ENCODE measurements at regions not wholly inside any gene's neighbourhood (a gene's known extent, or its start where the extent isn't known, plus 50 kb on each side); places are given as distances from the start of the nearest gene placed in this dataset.

GRCh38 chr13:107587681-107588080 is 627.7 kb downstream of the LIG4 start:
- Mint-ChIP-seq H3K36me3 (no peaks in the 10 kb centered on the region), H3K27ac (no peak overlapping the region), H3K9me3 (peaks cover 10% of the 10 kb centered on the region), H3K4me3 (no peak overlapping the region), H3K4me1 (no peaks in the 10 kb centered on the region)
- no peak for DNase-seq (ENCODE audit: low spot score in 2 of 2)
- ATAC-seq: no peak

DNA sequence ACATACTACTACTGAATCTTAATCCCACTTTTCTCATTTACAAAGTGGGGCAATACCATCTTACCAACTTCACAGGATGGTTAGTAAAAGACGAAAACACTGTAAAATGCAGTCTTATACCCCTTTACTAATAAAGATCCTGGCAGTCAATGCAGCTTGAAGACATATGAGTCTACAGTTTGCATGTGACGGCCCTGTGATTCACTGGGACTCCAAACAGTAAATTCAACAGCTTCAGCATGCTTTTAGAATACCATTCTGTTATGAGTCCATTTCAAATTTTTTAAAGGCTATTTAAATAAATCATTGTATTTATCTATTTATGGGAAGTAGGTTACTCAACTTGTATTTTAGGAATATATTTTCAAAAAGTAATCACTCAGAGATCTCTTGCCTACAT is 629.1 kb downstream of the LIG4 start:
- no peaks in the 10 kb centered on the region for H3K36me3 Mint-ChIP-seq
- H3K4me3 Mint-ChIP-seq: no peak overlapping the region
- ATAC-seq: no peak
- H3K9me3 Mint-ChIP-seq: peaks cover 10% of the 10 kb centered on the region
- no peak for DNase-seq (ENCODE audit: low spot score in 2 of 2)
- H3K4me1 Mint-ChIP-seq: no peaks in the 10 kb centered on the region
- no peak overlapping the region for H3K27ac Mint-ChIP-seq

DNA sequence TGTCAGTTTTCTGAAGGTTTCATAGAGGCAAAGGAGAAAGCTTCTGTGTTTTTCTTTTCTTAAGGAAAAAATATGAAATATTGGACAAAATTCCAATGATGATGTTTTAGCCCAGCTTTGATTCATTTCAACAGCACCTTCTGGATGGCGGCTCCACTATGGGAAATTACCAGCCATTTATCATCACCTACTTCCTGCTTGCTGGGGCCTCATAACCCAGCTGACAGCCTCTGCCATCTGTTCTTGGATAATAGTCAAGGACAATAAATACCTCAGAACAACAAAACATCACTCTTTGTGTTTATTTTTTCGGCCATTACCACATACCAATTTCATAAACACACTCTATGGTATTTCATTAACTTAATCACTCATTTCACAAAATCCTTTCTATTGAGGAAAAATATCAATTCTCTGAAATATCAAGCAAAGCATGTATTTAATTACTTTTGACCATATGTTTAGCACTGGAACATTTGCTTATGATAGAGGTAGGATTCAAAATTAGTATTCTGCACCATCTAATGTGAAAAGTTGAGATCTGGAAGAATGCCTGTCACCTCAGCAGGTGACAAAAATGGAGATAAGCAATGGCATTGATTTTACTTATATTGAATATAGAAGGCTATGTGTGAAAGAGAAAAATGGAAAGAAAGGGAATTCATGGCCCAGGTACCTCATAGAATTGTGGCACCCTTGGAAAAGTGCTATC is 629.7 kb downstream of the LIG4 start:
- Mint-ChIP-seq H3K36me3 (no peaks in the 10 kb centered on the region), H3K9me3 (peaks cover 9% of the 10 kb centered on the region), H3K27ac (no peak overlapping the region), H3K4me3 (no peak overlapping the region), H3K4me1 (no peaks in the 10 kb centered on the region)
- no peak for ATAC-seq
- DNase-seq (ENCODE audit: low spot score in 2 of 2): no peak

GRCh38 chr13:107582171-107582570 is 633.2 kb downstream of the LIG4 start:
- ATAC-seq (no peak), DNase-seq (ENCODE audit: low spot score in 2 of 2) (no peak)
- Mint-ChIP-seq H3K36me3 (no peaks in the 10 kb centered on the region), H3K27ac (no peak overlapping the region), H3K9me3 (peaks cover 22% of the 10 kb centered on the region), H3K4me3 (no peak overlapping the region), H3K4me1 (no peaks in the 10 kb centered on the region)

GRCh38 chr13:107580741-107581412 is 634.5 kb downstream of the LIG4 start:
- H3K4me3 Mint-ChIP-seq: no peak overlapping the region
- peaks cover 25% of the 10 kb centered on the region for H3K9me3 Mint-ChIP-seq
- ATAC-seq (no peak), DNase-seq (ENCODE audit: low spot score in 2 of 2) (no peak)
- H3K27ac Mint-ChIP-seq: no peak overlapping the region
- no peaks in the 10 kb centered on the region for H3K36me3 Mint-ChIP-seq
- H3K4me1 Mint-ChIP-seq: no peaks in the 10 kb centered on the region

DNA sequence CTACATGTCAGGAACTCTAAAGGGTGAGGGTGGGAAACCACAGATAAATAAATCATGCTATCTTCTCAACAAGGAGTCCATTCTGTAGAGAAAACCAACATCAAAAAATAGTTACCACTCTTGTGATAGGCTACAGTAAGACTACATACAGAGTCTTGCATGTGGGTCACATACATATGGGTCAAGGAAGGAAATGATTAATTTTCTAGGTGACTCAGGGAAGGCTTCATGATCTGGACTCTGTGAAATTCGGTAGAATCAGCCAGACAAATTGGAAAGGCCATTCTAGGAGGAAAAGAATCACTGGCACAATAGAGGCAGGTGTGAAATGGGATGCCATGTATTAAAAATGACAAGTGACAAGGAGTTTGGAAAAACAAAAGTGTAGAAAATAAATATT is 638.9 kb downstream of the LIG4 start:
- no peaks in the 10 kb centered on the region for H3K4me1 Mint-ChIP-seq
- no peak for DNase-seq (ENCODE audit: low spot score in 2 of 2)
- H3K4me3 Mint-ChIP-seq: no peak overlapping the region
- no peak for ATAC-seq
- no peaks in the 10 kb centered on the region for H3K36me3 Mint-ChIP-seq
- H3K27ac Mint-ChIP-seq: no peak overlapping the region
- H3K9me3 Mint-ChIP-seq: peaks cover 31% of the 10 kb centered on the region

DNA sequence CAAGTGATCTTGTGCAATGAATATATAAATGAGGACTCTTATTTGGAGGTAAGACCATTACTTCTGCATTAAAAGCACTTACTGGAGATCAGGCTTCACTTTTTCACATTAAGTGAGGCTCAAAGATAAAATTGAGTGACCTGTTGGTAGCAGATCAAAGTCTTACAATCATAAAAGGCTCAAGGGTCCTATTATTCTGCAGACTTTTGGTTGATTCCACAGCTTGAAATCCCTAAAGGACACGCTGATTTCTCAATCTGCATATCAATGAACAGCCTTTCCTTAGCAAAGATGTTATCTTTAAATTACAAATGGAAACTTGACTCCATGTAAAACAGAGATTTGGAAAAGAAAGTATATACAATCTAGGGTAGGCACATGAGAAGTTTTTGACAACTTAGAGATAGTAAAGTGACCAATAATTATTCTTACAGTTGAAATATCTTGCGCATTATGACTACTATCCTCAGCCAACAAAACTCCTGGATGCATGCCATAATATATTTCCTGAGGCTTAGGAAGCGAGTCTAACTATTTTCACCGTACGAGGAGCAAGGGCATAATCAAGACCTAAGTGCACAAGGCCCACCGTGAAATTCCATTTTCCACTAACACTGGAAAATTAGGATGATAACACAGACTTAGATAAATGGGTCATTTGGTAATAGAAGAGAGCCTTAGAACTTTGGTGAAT is 640.7 kb downstream of the LIG4 start:
- no peak overlapping the region for H3K4me3 Mint-ChIP-seq
- no peak overlapping the region for H3K27ac Mint-ChIP-seq
- H3K9me3 Mint-ChIP-seq: peaks cover 24% of the 10 kb centered on the region
- DNase-seq (ENCODE audit: low spot score in 2 of 2) (no peak), ATAC-seq (no peak)
- no peaks in the 10 kb centered on the region for H3K4me1 Mint-ChIP-seq
- H3K36me3 Mint-ChIP-seq: no peaks in the 10 kb centered on the region

DNA sequence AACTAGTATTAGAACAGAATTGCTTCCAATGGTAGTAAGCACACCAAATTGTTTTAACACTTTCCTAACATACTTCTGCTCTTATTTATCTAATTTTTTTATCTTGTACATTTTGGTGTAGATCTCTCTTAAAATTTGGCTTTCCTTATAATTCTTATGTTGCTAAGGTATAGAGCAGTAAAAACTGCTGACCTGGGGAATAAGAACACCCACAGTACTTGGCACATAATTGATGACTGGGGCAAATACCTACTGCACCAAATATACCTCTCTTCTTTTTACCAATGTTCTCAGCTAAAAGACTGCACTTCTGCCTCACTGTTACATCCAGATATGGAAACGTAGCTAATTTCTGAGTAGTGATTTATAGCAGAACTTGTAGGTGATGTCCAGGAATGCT is 642.2 kb downstream of the LIG4 start:
- H3K9me3 Mint-ChIP-seq: peaks cover 20% of the 10 kb centered on the region
- ATAC-seq (no peak), DNase-seq (ENCODE audit: low spot score in 2 of 2) (no peak)
- H3K27ac Mint-ChIP-seq: no peak overlapping the region
- no peak overlapping the region for H3K4me3 Mint-ChIP-seq
- H3K4me1 Mint-ChIP-seq: no peaks in the 10 kb centered on the region
- H3K36me3 Mint-ChIP-seq: no peaks in the 10 kb centered on the region

DNA sequence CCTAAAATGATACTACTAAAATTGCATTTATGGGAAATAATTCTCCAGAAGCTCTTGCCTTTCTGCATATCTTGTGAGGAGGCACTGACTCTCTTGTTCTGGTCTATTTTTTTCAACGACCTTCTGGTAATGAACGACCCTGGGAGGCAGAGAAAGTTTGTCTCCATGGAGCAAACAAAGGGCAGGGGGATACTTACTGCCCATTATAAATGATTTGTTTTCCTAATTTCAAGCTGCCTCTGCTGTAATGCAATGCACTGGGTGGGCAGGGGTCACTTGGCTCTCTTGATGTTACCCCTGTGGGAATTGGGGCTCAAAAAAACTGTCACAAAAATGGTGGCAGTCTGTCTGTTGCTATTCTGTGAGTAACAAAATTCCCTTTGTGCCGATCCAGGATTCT is 643.2 kb downstream of the LIG4 start:
- Mint-ChIP-seq H3K27ac (no peak overlapping the region), H3K36me3 (no peaks in the 10 kb centered on the region), H3K4me3 (no peak overlapping the region), H3K4me1 (no peaks in the 10 kb centered on the region), H3K9me3 (peaks cover 14% of the 10 kb centered on the region)
- ATAC-seq (no peak), DNase-seq (ENCODE audit: low spot score in 2 of 2) (no peak)

GRCh38 chr13:107568181-107568580 is 647.2 kb downstream of the LIG4 start:
- H3K4me1 Mint-ChIP-seq: no peaks in the 10 kb centered on the region
- no peak overlapping the region for H3K27ac Mint-ChIP-seq
- H3K4me3 Mint-ChIP-seq: no peak overlapping the region
- no peaks in the 10 kb centered on the region for H3K36me3 Mint-ChIP-seq
- peaks cover 8% of the 10 kb centered on the region for H3K9me3 Mint-ChIP-seq
- ATAC-seq (no peak), DNase-seq (ENCODE audit: low spot score in 2 of 2) (no peak)

- Mint-ChIP-seq H3K27ac (no peak overlapping the region), H3K9me3 (peaks cover 12% of the 10 kb centered on the region), H3K4me3 (no peak overlapping the region), H3K4me1 (no peaks in the 10 kb centered on the region), H3K36me3 (no peaks in the 10 kb centered on the region)
- DNase-seq (ENCODE audit: low spot score in 2 of 2): no peak
- no peak for ATAC-seq
Observed at GRCh38 chr13:107563099-107563925, 652.0 kb downstream of the LIG4 start.

GRCh38 chr13:107562203-107562602 is 653.1 kb downstream of the LIG4 start:
- Mint-ChIP-seq H3K36me3 (no peaks in the 10 kb centered on the region), H3K4me3 (no peak overlapping the region), H3K9me3 (peaks cover 12% of the 10 kb centered on the region), H3K27ac (no peak overlapping the region), H3K4me1 (no peaks in the 10 kb centered on the region)
- ATAC-seq (no peak), DNase-seq (ENCODE audit: low spot score in 2 of 2) (no peak)

DNA sequence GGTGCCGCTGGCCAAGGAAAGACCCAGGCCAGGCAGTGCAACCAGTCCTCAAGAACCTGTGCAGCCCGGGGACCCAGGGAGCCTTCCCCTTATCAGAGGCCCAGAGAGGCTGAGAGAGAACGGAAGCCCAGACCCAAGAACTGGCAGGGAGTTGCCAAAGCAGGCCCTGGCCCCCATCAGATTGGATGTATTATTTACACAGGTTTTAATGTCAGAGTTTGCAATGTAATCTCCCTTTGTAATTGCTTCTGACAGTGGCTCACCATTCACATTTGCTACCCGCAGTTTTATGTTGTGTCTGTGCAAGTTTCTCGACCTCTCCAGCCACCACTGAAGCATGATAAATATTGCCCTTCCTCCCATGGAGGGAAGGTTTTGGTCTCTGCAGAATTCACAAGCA is 660.9 kb downstream of the LIG4 start:
- Mint-ChIP-seq H3K27ac (no peak overlapping the region), H3K4me1 (no peaks in the 10 kb centered on the region), H3K36me3 (no peaks in the 10 kb centered on the region), H3K9me3 (peaks cover 19% of the 10 kb centered on the region), H3K4me3 (no peak overlapping the region)
- ATAC-seq (peak; percentile 16), DNase-seq (ENCODE audit: low spot score in 2 of 2) (no peak)

GRCh38 chr13:107553838-107554237 is 661.5 kb downstream of the LIG4 start:
- no peak overlapping the region for H3K4me3 Mint-ChIP-seq
- H3K36me3 Mint-ChIP-seq: no peaks in the 10 kb centered on the region
- H3K4me1 Mint-ChIP-seq: no peaks in the 10 kb centered on the region
- H3K9me3 Mint-ChIP-seq: peaks cover 14% of the 10 kb centered on the region
- peak; percentile 16 for ATAC-seq
- no peak for DNase-seq (ENCODE audit: low spot score in 2 of 2)
- H3K27ac Mint-ChIP-seq: no peak overlapping the region

DNA sequence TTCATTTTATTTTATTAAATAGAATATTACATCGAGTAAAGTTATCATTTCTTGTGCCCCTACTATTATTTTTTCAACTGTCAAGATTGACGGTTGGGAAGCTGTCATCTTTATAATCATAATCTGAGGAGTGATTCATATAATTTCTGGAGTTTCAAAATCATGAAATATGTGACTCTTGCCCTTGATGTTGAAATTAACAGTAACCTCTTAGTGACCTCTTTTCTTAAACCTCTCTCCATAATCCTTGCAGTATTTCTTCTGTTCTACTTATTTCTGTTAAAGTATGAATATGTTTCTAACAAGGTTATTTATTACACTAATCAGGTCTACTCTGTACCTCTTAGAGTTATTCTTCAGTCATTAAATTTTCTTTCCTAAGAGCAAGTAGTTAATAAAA is 663.8 kb downstream of the LIG4 start:
- peaks cover 12% of the 10 kb centered on the region for H3K9me3 Mint-ChIP-seq
- no peak overlapping the region for H3K27ac Mint-ChIP-seq
- H3K4me3 Mint-ChIP-seq: no peak overlapping the region
- H3K36me3 Mint-ChIP-seq: no peaks in the 10 kb centered on the region
- ATAC-seq (no peak), DNase-seq (ENCODE audit: low spot score in 2 of 2) (no peak)
- H3K4me1 Mint-ChIP-seq: no peaks in the 10 kb centered on the region

Measured in stimulated activated effector memory CD8-positive, alpha-beta T cell treated with anti-CD3 and anti-CD28 coated beads, Interleukin-12 subunit alpha, Interleukin-12 subunit beta, amount 100 ng/mL, for 72 hours (primary cell).